CD4-positive, alpha-beta T cell treated with Interleukin-12 subunit alpha and Interleukin-12 subunit beta, for 1 hour (primary cell): ENCODE measurements at regions not wholly inside any gene's neighbourhood (a gene's known extent, or its start where the extent isn't known, plus 50 kb on each side); places are given as distances from the start of the nearest gene placed in this dataset.
"Not testable (repeated sequence)": the region's sequence is repeated elsewhere in the genome, so short reads cannot be mapped to it uniquely, and the experiment has no call there.

Experiments used
- DNase-seq: peaks from one replicate; pipeline ENCODE4 v3.0.0-alpha.2; 2020

DNA sequence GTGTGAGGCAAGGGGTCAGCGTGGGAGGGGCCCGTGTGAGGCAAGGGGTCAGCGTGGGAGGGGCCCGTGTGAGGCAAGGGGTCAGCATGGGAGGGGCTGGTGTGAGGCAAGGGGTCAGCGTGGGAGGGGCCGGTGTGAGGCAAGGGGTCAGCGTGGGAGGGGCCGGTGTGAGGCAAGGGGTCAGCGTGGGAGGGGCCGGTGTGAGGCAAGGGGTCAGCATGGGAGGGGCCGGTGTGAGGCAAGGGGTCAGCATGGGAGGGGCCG is 119.2 kb downstream of the SEPTIN14 start:
- DNase-seq: not testable (repeated sequence)

DNA sequence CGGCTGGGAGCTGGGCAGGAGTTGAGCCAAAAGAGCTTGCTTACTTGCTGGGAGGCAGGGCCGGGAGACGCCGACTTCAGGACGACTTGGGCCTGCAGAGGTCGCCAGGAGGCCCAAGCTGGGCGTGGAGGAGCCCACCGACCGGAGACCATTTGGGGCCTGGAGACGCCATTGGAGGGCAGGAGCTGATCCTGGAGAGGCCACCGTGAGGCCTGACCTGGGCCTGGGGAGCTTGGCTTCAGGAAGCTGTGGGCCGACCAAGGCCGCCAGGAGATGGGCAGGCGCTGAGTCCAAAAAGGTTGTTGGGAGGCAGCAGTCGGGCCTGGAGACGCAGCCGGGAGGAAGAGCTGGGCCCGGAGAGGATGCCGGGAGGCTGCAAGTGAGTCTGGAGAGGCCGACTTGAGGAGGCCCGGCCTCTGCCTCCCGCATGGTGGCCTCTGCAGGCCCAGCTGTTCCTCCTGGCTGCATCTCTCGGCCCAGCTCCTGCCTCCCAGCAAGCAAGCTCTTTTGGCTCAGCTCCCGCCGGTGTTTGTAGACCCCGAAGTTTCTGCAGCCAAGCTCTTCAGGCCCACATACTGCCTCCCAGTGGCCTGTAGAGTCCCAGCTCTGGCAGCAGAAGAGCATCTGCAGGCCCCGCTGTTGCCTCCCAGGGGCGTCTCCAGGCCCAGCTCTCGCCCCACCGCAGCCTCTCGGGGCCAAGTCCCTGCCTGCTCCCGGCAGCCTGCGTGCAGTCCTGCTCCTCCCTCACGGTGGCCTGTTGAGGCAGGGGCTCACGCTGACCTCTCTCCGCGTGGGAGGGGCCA is 119.7 kb downstream of the SEPTIN14 start:
- DNase-seq: not testable (repeated sequence)

DNA sequence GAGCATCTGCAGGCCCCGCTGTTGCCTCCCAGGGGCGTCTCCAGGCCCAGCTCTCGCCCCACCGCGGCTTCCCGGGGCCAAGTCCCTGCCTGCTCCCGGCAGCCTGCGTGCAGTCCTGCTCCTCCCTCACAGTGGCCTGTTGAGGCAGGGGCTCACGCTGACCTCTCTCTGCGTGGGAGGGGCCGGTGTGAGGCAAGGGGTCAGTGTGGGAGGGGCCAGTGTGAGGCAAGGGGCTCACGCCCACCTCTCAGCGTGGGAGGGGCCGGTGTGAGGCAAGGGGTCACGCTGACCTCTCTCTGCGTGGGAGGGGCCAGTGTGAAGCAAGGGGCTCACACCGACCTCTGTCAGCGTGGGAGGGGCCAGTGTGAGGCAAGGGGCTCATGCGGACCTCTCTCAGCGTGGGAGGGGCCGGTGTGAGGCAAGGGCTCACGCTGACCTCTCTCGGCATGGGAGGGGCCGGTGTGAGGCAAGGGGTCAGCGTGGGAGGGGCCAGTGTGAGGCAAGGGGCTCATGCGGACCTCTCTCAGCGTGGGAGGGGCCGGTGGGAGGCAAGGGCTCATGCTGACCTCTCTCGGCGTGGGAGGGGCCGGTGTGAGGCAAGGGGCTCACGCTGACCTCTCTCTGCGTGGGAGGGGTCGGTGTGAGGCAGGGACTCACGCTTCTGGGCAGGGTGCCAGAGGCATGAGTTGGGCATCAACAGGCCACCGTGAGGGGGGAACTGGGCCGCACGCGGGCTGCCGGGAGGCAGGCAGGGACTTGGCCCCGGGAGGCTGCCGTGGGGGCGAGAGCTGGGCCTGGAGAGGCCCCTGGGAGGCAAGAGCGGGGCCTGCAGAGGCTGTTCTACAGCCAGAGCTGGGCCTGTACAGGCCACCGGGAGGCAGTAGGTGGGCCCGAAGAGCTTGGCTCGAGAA is 120.6 kb downstream of the SEPTIN14 start:
- not testable (repeated sequence) for DNase-seq

DNA sequence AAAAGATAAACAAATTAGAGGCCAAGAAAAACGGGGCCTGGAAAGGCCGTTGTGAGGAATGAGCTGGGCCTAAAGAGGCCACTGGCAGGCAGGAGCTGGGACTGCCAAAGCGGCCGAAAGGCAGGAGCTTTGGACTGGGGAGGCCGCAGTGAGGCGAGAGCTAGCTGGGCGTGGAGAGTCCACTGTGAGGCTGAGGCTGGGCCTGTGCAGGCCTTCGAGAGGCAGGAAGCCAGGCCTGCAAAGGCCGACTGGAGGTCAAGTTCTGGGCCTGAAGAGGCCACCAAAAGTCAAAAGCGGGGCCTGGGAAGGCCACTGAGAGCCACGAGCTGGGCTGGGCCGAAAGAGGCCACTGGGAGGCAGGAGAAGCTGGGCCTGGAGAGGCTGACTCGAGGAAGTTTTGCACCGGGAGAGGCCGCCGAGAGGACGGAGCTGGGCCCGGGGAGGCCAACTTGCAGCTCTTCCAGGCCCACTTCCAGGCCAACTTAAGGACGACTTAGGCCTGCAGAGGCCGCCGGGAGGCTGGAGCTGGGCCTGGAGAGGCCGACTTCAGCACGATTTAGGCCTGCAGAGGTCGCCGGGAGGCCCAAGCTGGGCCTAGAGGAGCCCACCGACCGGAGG is 121.8 kb downstream of the SEPTIN14 start:
- DNase-seq: not testable (repeated sequence)

DNA sequence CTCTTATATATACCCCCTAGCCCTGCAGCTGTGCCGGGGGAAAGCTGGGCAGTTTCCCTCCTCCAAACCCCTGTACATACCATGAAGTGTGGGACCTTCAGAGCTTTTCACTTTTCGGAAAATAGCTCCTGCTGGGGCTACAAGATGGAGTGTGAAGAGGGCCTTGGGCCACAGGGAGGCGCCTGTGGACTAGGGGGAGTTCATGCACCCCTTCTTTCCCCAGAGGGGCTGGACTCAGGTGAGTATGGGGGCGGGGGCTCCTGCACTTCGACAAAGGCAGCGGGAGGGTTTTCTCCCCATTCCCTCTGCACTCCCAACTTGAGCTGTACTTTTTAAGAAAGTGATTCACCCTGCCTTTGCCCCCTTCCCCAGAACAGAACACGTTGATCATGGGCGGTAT is 122.5 kb downstream of the SEPTIN14 start:
- not testable (repeated sequence) for DNase-seq

DNA sequence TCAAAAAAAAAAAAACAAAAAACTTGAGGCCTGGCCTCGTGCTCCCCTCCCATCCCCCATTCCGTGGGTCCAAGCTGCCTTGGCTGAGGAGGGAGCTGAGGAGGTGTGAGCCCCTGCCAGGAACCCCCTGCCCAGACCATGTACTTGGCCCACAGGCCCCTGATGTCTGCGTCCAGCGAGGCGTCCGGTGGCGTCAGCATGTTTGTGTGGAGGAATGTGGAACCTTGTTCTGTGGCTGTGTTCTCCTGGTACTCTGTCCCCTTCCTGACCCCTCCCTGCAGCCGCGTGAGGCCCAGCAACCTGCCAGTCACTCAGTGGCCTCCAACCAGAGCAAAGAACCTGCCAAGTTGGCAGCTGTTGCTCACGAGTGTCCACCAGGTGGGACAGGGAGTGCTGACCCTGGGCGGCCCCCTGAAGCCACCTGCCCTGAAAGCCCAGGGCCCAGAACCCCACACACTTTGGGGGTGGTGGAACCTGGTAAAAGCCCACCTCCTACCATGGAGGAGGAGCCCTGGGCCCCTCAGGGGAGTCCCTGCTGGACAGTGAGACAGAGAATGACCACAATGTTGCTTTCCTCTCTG is 125.8 kb downstream of the SEPTIN14 start:
- DNase-seq: not testable (repeated sequence)

DNA sequence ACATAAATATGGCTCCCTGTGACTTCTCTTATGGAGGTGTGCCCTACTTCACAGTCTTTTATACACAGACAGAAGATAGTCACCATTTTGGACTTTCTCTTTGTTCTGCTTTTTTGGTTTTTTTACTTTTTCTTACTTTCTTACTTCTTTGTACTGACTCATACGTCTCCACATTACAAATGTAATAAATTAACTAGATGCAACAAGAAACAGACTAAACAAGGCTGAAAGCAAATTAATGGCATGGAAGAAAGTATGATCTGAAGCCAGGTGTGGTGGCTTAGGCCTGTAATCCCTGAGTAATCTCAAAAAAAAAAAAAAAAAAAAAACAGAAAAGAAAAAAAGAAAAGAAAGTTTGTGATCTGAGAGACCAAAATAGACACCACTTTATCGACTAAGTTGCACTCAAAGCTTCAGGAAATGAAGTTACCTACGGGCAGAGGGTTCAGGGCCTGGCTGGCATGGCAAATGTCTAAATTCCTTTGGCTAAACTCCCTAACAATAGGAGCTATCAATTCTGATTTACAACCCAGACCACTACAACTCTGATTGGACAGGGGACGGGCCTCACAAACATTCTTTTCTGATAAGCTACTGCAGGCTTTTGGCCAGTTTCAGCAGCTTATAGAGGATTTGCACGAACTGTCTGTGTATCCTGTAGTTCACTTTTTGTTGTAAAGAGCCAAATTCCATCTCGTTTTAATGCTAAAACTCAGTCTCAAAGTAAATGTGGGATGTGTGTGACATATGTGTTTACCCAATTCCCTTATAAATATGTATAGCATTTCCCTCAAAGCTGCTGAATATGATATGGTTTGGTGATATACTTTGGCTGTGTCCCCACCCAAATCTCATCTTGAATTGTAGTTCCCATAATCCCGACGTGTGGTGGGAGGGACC is 129.1 kb downstream of the SEPTIN14 start:
- DNase-seq: no peak

DNA sequence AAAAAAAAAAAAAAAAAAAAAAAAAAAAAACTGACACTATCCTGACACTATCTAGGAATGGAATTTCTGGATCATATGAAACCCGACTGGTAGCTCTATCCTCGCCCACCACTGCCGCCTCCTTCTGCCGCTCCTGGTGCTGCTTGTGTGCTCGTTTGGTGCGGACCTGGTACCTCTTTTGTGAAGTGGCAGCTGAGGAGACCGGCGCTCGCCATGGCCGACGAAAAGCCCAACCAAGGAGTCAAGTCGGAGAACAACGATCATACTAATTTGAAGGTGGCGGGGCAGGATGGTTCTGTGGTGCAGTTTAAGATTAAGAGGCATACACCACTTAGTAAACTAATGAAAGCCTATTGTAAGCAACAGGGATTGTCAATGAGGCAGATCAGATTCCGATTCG is 130.6 kb downstream of the SEPTIN14 start:
- no peak for DNase-seq

DNA sequence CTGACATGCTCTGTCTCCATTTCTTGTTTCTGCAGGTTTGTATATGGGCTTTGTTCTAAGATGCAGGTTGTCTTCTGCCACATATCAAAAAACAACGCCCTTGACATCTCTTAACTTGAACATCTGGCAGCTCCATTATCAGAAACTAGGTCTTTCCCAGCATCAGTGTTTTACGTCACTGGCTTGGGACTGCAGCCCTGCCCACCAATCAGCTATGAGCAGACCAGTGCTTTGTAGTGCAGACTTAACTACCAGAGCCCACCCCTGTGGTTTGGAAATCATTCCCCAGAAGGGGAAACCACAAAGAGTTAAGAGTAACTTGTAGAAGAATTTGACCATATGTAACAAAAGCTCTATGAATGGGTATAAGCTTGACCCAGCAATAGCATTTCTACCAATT is 132.4 kb downstream of the SEPTIN14 start:
- no peak for DNase-seq

DNA sequence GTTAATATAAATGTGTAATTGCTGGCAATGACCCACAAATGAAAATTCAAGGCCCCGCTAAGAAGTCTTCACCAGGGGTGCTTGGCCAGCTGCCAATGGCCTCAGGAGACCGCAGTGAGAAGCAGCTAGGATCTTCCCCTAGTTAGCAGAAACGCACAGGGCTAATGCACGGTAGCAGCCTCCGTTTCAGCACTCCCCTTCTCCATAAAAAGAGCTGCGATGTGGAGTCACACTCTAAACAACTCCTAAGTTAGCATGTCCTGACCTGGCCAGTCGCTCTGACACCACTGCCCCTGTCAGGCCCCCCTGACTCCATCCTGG is 139.0 kb downstream of the SEPTIN14 start:
- no peak for DNase-seq

DNA sequence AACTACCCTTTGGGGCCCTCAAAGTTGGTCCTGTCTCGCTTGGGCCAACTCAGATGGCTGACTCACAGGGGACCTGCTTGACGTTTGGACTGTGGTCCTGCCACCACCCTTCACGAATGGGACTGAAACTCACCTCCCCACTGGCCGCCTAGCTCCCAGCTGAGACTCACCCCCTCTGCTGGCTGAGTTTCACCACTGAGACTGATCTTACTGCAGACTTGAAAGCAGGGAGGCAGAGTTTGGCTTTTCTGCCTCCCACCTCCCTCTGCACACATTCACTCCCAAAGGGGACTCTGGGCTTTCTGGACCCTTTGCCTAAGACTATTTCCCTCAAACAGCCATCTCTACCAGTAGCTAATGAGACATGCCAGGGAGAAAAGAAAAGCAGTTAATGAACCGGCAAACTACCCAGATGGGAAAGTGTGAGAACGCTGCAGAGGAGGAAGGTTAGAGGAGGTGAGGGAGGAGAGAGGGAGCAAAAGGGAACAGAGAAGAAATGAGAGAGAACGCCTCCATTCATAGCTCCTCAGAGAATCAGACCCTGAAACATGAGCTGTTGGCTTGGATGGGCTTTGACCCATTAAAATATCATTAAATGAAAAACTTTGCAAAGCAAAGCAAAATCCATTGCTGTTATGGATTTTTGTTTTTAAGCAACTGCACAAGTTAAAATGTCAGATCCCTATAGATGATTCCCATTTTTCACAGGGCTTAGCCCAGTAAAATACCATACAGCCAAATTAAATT is 139.5 kb downstream of the SEPTIN14 start:
- not testable (repeated sequence) for DNase-seq

DNA sequence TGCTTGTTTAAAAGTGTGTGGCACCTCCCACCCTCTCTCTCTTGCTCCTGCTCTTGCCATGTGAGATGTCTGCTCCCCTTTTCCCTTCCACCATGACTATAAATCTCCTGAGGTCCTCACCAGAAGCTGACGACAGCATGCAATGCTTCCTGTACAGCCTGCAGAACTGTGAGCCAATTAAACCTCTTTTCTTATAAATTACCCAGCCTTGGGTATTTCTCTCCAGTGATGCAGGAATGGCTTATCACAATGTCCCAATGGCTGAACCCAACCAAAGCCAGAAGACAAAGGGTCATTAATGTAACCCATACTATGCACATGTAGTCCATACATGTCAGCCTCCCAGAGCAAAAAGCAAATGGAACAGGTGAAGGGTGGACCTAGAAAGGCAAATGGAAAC is 141.5 kb downstream of the SEPTIN14 start:
- not testable (repeated sequence) for DNase-seq

DNA sequence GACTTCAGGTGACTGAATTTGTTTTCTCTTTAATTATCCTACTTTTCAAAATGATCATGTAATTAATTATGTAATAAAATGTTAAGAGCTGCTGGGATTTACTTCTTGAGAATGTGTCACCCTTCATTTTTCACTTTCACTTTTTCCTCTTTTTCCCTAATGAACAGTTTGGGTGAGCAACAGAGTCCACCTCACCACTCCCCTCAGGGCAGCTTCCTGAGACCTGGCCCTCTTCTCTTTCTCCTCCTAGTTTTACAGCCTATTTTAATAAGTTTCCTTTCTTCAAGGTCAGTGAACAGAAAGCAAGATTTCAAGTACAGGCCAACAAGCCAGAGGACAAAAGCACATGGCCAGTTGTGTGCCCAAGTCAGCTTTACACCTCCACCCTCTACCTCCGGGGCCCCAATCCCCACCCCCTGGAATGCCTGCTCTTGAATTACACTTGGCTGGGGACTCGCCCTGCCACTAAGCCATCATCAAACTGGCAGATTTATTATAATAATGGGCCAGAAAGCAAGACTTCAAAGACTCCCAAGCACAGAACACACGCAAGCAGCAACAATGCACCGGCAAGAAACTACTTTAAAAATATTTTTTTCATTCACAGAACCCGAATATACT is 143.1 kb upstream of the VOPP1 start:
- not testable (repeated sequence) for DNase-seq

DNA sequence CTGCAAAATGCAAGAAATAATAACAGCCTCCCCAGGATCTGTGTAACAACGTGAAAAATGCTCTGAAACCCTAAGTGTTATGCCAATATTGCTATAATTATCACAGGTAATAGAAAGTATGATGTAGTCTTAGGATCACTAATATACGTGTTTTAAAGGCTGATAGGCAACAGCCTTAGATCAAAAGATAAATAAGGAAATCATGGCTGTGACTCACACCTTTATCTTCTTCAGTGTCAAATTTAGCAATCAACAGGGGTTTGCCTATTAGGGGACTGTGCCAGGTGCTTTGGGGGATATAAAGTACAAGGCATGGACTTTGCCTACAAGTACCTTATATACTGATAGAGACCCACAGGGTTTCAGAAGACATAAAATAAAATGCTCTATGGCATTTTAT is 142.1 kb upstream of the VOPP1 start:
- not testable (repeated sequence) for DNase-seq

DNA sequence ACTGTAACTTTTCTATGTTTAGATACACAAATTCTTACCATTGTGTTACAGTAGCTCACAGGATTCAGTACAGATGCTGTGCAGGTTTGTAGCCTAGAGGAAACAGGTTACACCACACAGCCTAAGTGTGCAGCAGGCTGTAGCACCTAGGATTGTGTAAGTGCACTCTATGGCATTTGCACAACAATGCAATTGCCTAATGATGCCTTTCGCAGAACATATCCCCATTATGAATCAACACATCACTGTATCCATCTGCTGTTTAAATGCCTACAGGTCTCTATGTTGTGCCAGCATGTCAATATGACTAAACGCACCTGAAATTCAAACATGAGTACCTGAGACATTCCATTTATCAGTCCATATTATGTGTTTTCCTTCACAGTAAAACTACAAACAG is 138.0 kb upstream of the VOPP1 start:
- not testable (repeated sequence) for DNase-seq

DNA sequence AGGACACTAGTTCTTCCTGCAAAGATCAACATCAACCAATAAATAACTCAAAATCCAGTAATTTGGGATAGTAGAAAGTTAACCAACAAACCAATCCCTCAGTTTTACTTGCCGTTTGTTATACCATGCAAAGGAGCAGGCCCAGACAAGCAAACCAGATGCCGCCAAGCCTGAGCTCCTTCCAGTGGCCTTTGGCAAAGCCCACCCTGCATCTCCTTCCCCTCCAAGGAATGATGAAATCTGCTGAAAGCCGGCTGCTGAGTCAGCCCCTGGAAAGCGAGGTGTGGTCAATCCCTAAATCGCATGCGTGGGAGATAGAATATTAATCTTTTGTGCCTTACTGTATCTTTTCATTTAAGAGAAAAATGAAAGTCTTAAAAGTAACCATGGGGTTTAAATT is 135.7 kb upstream of the VOPP1 start:
- DNase-seq: not testable (repeated sequence)

DNA sequence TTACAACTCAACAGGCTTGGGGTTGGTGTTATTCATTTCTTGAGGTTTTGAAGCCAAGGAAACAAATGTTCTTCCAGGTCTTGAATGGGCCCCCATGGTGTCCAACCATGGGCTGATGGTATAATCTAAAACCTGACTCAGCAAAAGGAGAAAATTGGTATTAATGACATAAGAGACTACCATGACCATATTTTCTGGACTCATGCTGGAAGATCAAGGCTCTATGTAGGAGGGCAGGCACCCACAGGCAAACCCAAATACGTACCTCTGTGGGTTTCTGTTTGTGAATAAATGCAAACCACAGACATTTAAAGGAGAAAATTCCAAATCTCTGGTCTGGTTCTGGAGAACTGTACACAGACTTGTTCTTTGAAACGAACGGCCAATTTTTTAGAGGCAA is 135.1 kb upstream of the VOPP1 start:
- DNase-seq: not testable (repeated sequence)

DNA sequence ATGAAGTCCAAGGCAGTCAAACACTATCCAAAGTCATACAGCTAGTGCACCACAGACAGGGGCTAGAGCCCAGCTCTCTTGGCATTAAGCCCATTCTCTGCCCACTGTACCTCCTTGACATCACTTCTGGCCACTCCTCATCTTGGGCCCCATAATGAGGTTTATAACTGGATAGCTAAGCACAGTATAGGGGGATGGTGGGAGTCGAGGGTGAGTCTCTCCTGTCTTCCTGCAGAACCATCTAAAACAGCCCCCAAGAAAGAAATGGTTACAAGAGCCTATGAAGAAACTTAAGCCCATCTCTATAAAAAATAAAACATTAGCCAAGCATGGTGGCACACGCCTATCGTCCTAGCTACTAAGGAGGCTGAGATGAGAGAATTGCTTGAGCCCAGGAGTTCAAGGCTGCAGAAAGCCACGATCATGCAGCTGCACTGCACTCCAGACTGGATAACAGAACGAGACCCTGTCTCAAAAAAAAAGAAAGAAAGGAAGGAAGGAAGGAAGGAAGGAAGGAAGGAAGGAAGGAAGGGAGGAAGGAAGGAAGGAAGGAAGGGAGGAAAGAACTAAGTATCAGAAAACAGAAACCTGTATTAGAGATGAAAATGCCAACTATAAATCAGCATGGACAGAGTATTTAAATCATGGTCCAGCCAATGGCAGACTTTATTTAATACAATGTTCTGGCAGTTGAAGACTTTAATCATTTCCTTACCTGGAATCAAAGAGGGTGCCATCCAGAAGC is 134.3 kb upstream of the VOPP1 start:
- not testable (repeated sequence) for DNase-seq

DNA sequence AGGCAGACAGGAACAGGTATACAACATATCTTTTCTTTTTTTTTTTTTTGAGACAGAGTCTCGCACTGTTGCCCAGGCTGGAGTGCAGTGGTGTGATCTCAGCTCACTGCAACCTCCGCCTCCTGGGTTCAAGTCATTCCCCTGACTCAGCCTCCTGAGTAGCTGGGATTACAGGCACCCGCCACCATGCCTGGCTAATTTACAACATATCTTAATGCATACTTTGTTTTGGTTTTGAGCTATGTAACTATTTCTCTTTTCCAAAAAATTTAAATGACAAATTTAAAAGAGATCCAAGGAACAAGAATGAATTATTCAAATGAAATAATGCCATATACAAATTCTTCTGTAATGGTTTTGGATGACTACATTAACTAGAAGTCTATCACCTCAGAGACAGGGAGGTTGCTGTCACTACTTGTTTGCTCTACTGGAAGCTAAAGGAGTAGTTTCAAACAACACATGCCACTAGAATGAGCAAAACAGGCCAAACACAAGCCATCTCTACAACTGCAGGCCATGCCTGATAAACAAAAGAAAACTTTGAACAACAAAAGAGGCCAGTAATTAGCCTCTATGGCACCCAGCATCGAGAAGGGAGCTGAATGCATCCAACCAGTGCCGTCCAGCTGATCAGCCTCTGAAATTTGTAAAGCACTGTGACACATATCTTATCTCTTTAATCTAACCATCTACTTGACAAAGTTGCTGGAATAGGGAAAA is 133.6 kb upstream of the VOPP1 start:
- DNase-seq: not testable (repeated sequence)

DNA sequence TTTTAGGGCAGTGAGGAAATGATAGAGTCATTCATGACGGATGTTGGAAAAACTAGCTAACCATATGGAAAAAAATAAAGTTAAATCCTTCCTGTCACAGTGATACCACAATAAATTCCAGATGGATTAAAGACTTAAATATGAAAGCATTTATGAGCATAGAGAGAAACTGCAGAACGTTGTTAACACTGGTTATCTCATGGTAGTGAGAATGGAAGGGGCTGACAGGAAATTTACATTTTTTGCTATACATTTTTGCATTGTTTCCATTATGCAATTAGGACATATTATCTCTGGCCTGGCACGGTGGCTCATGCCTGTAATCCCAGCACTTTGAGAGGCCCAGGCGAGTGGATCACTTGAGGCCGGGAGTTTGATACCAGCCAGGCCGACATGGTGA is 130.5 kb upstream of the VOPP1 start:
- not testable (repeated sequence) for DNase-seq
